ENCODE measurements at regions not wholly inside any gene's neighbourhood (a gene's known extent, or its start where the extent isn't known, plus 50 kb on each side); places are given as distances from the start of the nearest gene placed in this dataset.

- no peak overlapping the region for H3K4me2 ChIP-seq (ENCODE audit: low read depth, low read length)
- H3K9me2 ChIP-seq (replicated peaks; ENCODE audit: insufficient read depth, low read length), result no peaks in the 10 kb centered on the region
- no peak for TF ChIP-seq EZH2 (optimal IDR thresholded peaks at IDR 0.05; ENCODE audit: low read depth, low read length)
- TF ChIP-seq EZH2phosphoT487 (IDR thresholded peaks at IDR 0.05; ENCODE audit: low read length), result no peak
- no peak for TF ChIP-seq CTCF (IDR thresholded peaks at IDR 0.05; ENCODE audit: low read length)
- H4K20me1 ChIP-seq (ENCODE audit: insufficient read depth, low read length), result no peaks in the 10 kb centered on the region
- no peaks in the 10 kb centered on the region for H3K9me3 ChIP-seq (replicated peaks; ENCODE audit: insufficient read depth, low read length)
- no peaks in the 10 kb centered on the region for H3F3A ChIP-seq (ENCODE audit: insufficient read depth, low read length)
- H3K36me3 ChIP-seq (replicated peaks; ENCODE audit: insufficient read depth, low read length), result no peaks in the 10 kb centered on the region
- H3K4me3 ChIP-seq (ENCODE audit: low read length), result no peak overlapping the region
- H3K27me3 ChIP-seq (replicated peaks; ENCODE audit: insufficient read depth, low read length), result no peaks in the 10 kb centered on the region
- no peak overlapping the region for H3K9ac ChIP-seq (ENCODE audit: low read length)
- no peak overlapping the region for H2AFZ ChIP-seq (ENCODE audit: low read length)
- no peak overlapping the region for H3K27ac ChIP-seq (ENCODE audit: low read length)
- no peak for DNase-seq
- no peaks in the 10 kb centered on the region for H3K4me1 ChIP-seq (ENCODE audit: low read length)
- no peaks in the 10 kb centered on the region for H3K79me2 ChIP-seq (ENCODE audit: low read length)
Observed at GRCh38 chr1:69321311-69321710, 246.4 kb upstream of the LRRC7 start.

GRCh38 chr1:69328186-69328585 lies 239.5 kb upstream of the LRRC7 start:
- no peak overlapping the region for H2AFZ ChIP-seq (ENCODE audit: low read length)
- H3F3A ChIP-seq (ENCODE audit: insufficient read depth, low read length), result no peaks in the 10 kb centered on the region
- no peak for DNase-seq
- no peaks in the 10 kb centered on the region for H3K79me2 ChIP-seq (ENCODE audit: low read length)
- no peak overlapping the region for H3K27ac ChIP-seq (ENCODE audit: low read length)
- no peaks in the 10 kb centered on the region for H3K4me1 ChIP-seq (ENCODE audit: low read length)
- no peaks in the 10 kb centered on the region for H3K9me2 ChIP-seq (replicated peaks; ENCODE audit: insufficient read depth, low read length)
- H3K27me3 ChIP-seq (replicated peaks; ENCODE audit: insufficient read depth, low read length), result no peaks in the 10 kb centered on the region
- no peaks in the 10 kb centered on the region for H3K9me3 ChIP-seq (replicated peaks; ENCODE audit: insufficient read depth, low read length)
- no peak overlapping the region for H3K4me3 ChIP-seq (ENCODE audit: low read length)
- no peak overlapping the region for H3K4me2 ChIP-seq (ENCODE audit: low read depth, low read length)
- no peaks in the 10 kb centered on the region for H4K20me1 ChIP-seq (ENCODE audit: insufficient read depth, low read length)
- TF ChIP-seq EZH2 (optimal IDR thresholded peaks at IDR 0.05; ENCODE audit: low read depth, low read length) (no peak), EZH2phosphoT487 (IDR thresholded peaks at IDR 0.05; ENCODE audit: low read length) (no peak), CTCF (IDR thresholded peaks at IDR 0.05; ENCODE audit: low read length) (no peak)
- no peak overlapping the region for H3K9ac ChIP-seq (ENCODE audit: low read length)
- no peaks in the 10 kb centered on the region for H3K36me3 ChIP-seq (replicated peaks; ENCODE audit: insufficient read depth, low read length)

GRCh38 chr1:69363236-69363635 lies 204.5 kb upstream of the LRRC7 start:
- H3K4me3 ChIP-seq (ENCODE audit: low read length), result no peak overlapping the region
- H3K36me3 ChIP-seq (replicated peaks; ENCODE audit: insufficient read depth, low read length), result no peaks in the 10 kb centered on the region
- DNase-seq, result no peak
- TF ChIP-seq CTCF (IDR thresholded peaks at IDR 0.05; ENCODE audit: low read length), result no peak
- no peaks in the 10 kb centered on the region for H3K27me3 ChIP-seq (replicated peaks; ENCODE audit: insufficient read depth, low read length)
- no peaks in the 10 kb centered on the region for H3K79me2 ChIP-seq (ENCODE audit: low read length)
- no peaks in the 10 kb centered on the region for H3K4me1 ChIP-seq (ENCODE audit: low read length)
- no peaks in the 10 kb centered on the region for H4K20me1 ChIP-seq (ENCODE audit: insufficient read depth, low read length)
- no peaks in the 10 kb centered on the region for H3K9me2 ChIP-seq (replicated peaks; ENCODE audit: insufficient read depth, low read length)
- H3K9ac ChIP-seq (ENCODE audit: low read length), result no peak overlapping the region
- no peak overlapping the region for H3K27ac ChIP-seq (ENCODE audit: low read length)
- no peak overlapping the region for H3K4me2 ChIP-seq (ENCODE audit: low read depth, low read length)
- H3K9me3 ChIP-seq (replicated peaks; ENCODE audit: insufficient read depth, low read length), result no peaks in the 10 kb centered on the region
- no peaks in the 10 kb centered on the region for H3F3A ChIP-seq (ENCODE audit: insufficient read depth, low read length)
- H2AFZ ChIP-seq (ENCODE audit: low read length), result no peak overlapping the region

- Histone ChIP-seq H3K79me2 (ENCODE audit: low read length) (no peaks in the 10 kb centered on the region), H2AFZ (ENCODE audit: low read length) (no peak overlapping the region), H4K20me1 (ENCODE audit: insufficient read depth, low read length) (no peaks in the 10 kb centered on the region), H3K27me3 (replicated peaks; ENCODE audit: insufficient read depth, low read length) (no peaks in the 10 kb centered on the region), H3K4me3 (ENCODE audit: low read length) (no peak overlapping the region), H3F3A (ENCODE audit: insufficient read depth, low read length) (no peaks in the 10 kb centered on the region), H3K9me3 (replicated peaks; ENCODE audit: insufficient read depth, low read length) (no peaks in the 10 kb centered on the region), H3K4me1 (ENCODE audit: low read length) (no peaks in the 10 kb centered on the region), H3K36me3 (replicated peaks; ENCODE audit: insufficient read depth, low read length) (no peaks in the 10 kb centered on the region), H3K9ac (ENCODE audit: low read length) (no peak overlapping the region), H3K4me2 (ENCODE audit: low read depth, low read length) (no peak overlapping the region), H3K9me2 (replicated peaks; ENCODE audit: insufficient read depth, low read length) (no peaks in the 10 kb centered on the region), H3K27ac (ENCODE audit: low read length) (no peak overlapping the region)
- TF ChIP-seq EZH2 (optimal IDR thresholded peaks at IDR 0.05; ENCODE audit: low read depth, low read length) (no peak), CTCF (IDR thresholded peaks at IDR 0.05; ENCODE audit: low read length) (no peak), EZH2phosphoT487 (IDR thresholded peaks at IDR 0.05; ENCODE audit: low read length) (no peak)
- DNase-seq, result no peak
Observed at GRCh38 chr1:69373520-69373919, 194.2 kb upstream of the LRRC7 start.

All from MM.1S (cell line).